SK-N-SH (cell line): ENCODE measurements at regions not wholly inside any gene's neighbourhood (a gene's known extent, or its start where the extent isn't known, plus 50 kb on each side); places are given as distances from the start of the nearest gene placed in this dataset.
"Not testable (repeated sequence)": the region's sequence is repeated elsewhere in the genome, so short reads cannot be mapped to it uniquely, and the experiment has no call there.

ENCODE experiments used
- CTCF ChIA-PET: fragments of 300-600, 350-600 bp; formaldehyde crosslinking; extraction: SDS; loops from one replicate; lab custom pipeline; 2021; lab: Yijun Ruan, JAX
- POLR2A ChIA-PET: fragments of 350-600 bp; sonication (Branson Sonifier 250); formaldehyde crosslinking; extraction: SDS; loops from one replicate; lab custom pipeline; 2020; ENCODE audit warnings: antibody characterized with exemption, inconsistent platforms; lab: Yijun Ruan, JAX
- DNase-seq: peaks from one replicate; pipeline ENCODE4 v3.0.0; 2012
- H2AFZ ChIP-seq: fragments of 200-600 bp; sonication (generic); 2 replicates; pipeline ENCODE4 v1.8.1; 2016; ENCODE audit warnings: antibody characterized with exemption, mild to moderate bottlenecking, low read depth
- H3F3A ChIP-seq: fragments of 200-600 bp; sonication (generic); replicated peaks from 2 replicates; pipeline ENCODE3; 2016; ENCODE audit warnings: antibody characterized with exemption, mild to moderate bottlenecking; ENCODE audit not compliant: insufficient read depth
- H3K27ac ChIP-seq, 2 experiments: fragments of 200-500 bp in 1 of 2; fragments of 200-600 bp in 1 of 2; sonication (Bioruptor generic) in 1 of 2; sonication (generic), shearing (Covaris generic) in 1 of 2; 2 replicates each; pipeline versions ENCODE4 v1.5.1 to v1.6.1; 2014 to 2016; ENCODE audit warnings: low read depth in 2 of 2, inconsistent platforms in 1 of 2, low read length in 1 of 2, mild to moderate bottlenecking in 1 of 2, mixed read lengths in 1 of 2
- H3K27me3 ChIP-seq: fragments of 200-600 bp; sonication (generic), shearing (Covaris generic); 2 replicates; pipeline ENCODE4 v1.6.1; 2016; ENCODE audit warnings: mixed run types; ENCODE audit not compliant: insufficient read depth
- H3K36me3 ChIP-seq, 2 experiments: fragments of 200-500 bp in 1 of 2; fragments of 200-600 bp in 1 of 2; sonication (Bioruptor generic) in 1 of 2; sonication (generic) in 1 of 2; replicated peaks in 1 of 2; 2 replicates each; pipeline versions ENCODE3 to v1.5.1; 2014 to 2016; ENCODE audit warnings: low read length in 1 of 2, mild to moderate bottlenecking in 1 of 2; ENCODE audit not compliant: insufficient read depth in 2 of 2, control insufficient read depth in 1 of 2
- H3K4me1 ChIP-seq, 2 experiments: fragments of 200-500 bp in 1 of 2; fragments of 200-600 bp in 1 of 2; sonication (Bioruptor generic) in 1 of 2; sonication (generic), shearing (Covaris generic) in 1 of 2; 2 replicates each; pipeline versions ENCODE4 v1.5.1 to v1.6.1; 2014 to 2016; ENCODE audit warnings: low read depth in 1 of 2, low read length in 1 of 2, mixed run types in 1 of 2; ENCODE audit not compliant: insufficient read depth in 2 of 2, control insufficient read depth in 1 of 2
- H3K4me2 ChIP-seq: fragments of 200-600 bp; sonication (generic), shearing (Covaris generic); 2 replicates; pipeline ENCODE4 v1.6.1; 2017; ENCODE audit warnings: mixed run types
- H3K4me3 ChIP-seq, 2 experiments: fragments of 200-500 bp in 1 of 2; fragments of 200-600 bp in 1 of 2; sonication (Bioruptor generic) in 1 of 2; sonication (generic), shearing (Covaris generic) in 1 of 2; 2 replicates each; pipeline versions ENCODE4 v1.5.1 to v1.8.1; 2014 to 2016; ENCODE audit warnings: low read depth in 2 of 2, inconsistent platforms in 1 of 2, low read length in 1 of 2, mild to moderate bottlenecking in 1 of 2, mixed read lengths in 1 of 2, moderate library complexity in 1 of 2
- H3K79me2 ChIP-seq: fragments of 200-600 bp; sonication (generic); 2 replicates; pipeline ENCODE4 v1.8.1; 2017; ENCODE audit warnings: mild to moderate bottlenecking; ENCODE audit not compliant: insufficient read depth
- H3K9ac ChIP-seq: fragments of 200-600 bp; sonication (generic); 2 replicates; pipeline ENCODE4 v1.6.1; 2017; ENCODE audit warnings: mixed run types
- H3K9me2 ChIP-seq: fragments of 200-600 bp; sonication (generic); 2 replicates; pipeline ENCODE4 v1.6.1; 2017; ENCODE audit warnings: mixed run types
- H3K9me3 ChIP-seq: fragments of 200-600 bp; sonication (generic); 2 replicates; pipeline ENCODE4 v1.6.1; 2017; ENCODE audit warnings: mixed run types, mild to moderate bottlenecking, moderate library complexity
- H4K20me1 ChIP-seq: fragments of 200-600 bp; sonication (generic); 2 replicates; pipeline ENCODE4 v1.6.1; 2017; ENCODE audit warnings: mild to moderate bottlenecking, mixed run types; ENCODE audit not compliant: insufficient read depth
- CHD2 ChIP-seq: fragments of 150-350 bp; IDR thresholded peaks from 2 replicates; pipeline ENCODE4 v1.6.1; 2018; ENCODE audit warnings: low read length; ENCODE audit not compliant: partially characterized antibody
- CTCF ChIP-seq: fragments of 200-600 bp; sonication (generic); IDR thresholded peaks from 2 replicates; pipeline ENCODE4 v1.6.1; 2017; ENCODE audit warnings: antibody characterized with exemption, mild to moderate bottlenecking, moderate library complexity
- ELF1 ChIP-seq: IDR thresholded peaks from 2 replicates; pipeline ENCODE4 v1.4.0; 2012
- EP300 ChIP-seq, 2 experiments: IDR thresholded peaks; 2 replicates each; pipeline versions ENCODE4 v1.4.0 to v1.6.1; 2012; ENCODE audit warnings: borderline replicate concordance in 1 of 2, low read depth in 1 of 2, low read length in 1 of 2
- FOSL2 ChIP-seq: IDR thresholded peaks from 2 replicates; pipeline ENCODE4 v1.4.0; 2012; ENCODE audit warnings: low read depth, mild to moderate bottlenecking, moderate library complexity, borderline replicate concordance
- FOXM1 ChIP-seq: IDR thresholded peaks from 2 replicates; pipeline ENCODE4 v1.4.0; 2012; ENCODE audit warnings: low read depth, mild to moderate bottlenecking
- GATA2 ChIP-seq: sonication (generic); formaldehyde crosslinking; IDR thresholded peaks from 2 replicates; pipeline ENCODE4 v1.5.0; 2020; ENCODE audit warnings: mild to moderate bottlenecking, missing genetic modification reagents
- JUND ChIP-seq: IDR thresholded peaks from 2 replicates; pipeline ENCODE4 v1.4.0; 2012
- MXI1 ChIP-seq: IDR thresholded peaks from 2 replicates; pipeline ENCODE4 v1.6.1; 2012; ENCODE audit warnings: mild to moderate bottlenecking, low read depth, low read length, improper control_type of control experiment
- NFIC ChIP-seq: IDR thresholded peaks from 2 replicates; pipeline ENCODE4 v1.4.0; 2012; ENCODE audit warnings: borderline replicate concordance
- NRF1 ChIP-seq: IDR thresholded peaks from 2 replicates; pipeline ENCODE4 v1.6.1; 2012; ENCODE audit warnings: low read depth, mild to moderate bottlenecking, low read length
- POLR2AphosphoS5 ChIP-seq: IDR thresholded peaks from 2 replicates; pipeline ENCODE4 v1.6.1; 2012; ENCODE audit warnings: low read depth, low read length
- RAD21 ChIP-seq: IDR thresholded peaks from 2 replicates; pipeline ENCODE4 v1.6.1; 2012; ENCODE audit warnings: mild to moderate bottlenecking, low read length
- RCOR1 ChIP-seq: fragments of 150-350 bp; IDR thresholded peaks from 2 replicates; pipeline ENCODE4 v1.6.1; 2017; ENCODE audit warnings: antibody characterized with exemption, low read length
- SMC3 ChIP-seq: IDR thresholded peaks from 2 replicates; pipeline ENCODE4 v1.6.1; 2012; ENCODE audit warnings: low read depth, low read length, improper control_type of control experiment
- TCF12 ChIP-seq: IDR thresholded peaks from 2 replicates; pipeline ENCODE4 v1.4.0; 2012
- YY1 ChIP-seq: IDR thresholded peaks from 2 replicates; pipeline ENCODE4 v1.4.0; 2012; ENCODE audit warnings: low read depth, mild to moderate bottlenecking
- ZBTB33 ChIP-seq: IDR thresholded peaks from 2 replicates; pipeline ENCODE4 v1.4.0; 2012; ENCODE audit warnings: low read depth, borderline replicate concordance
- WGBS: methylation state at CpG from one replicate; pipeline ENCODE4 v1.1.6; 2017; ENCODE audit warnings: low lambda C conversion rate; 5-methylcytosine and 5-hydroxymethylcytosine counted together

- TF ChIP-seq RAD21 = no peak
- TF ChIP-seq GATA2 (CRISPR knock-in tag) = no peak
- TF ChIP-seq EP300 (IDR thresholded peaks at IDR 0.05; ENCODE audit: borderline replicate concordance in 1 of 2, low read depth in 1 of 2, low read length in 1 of 2) = no peak
- TF ChIP-seq CHD2 = no peak
- no peak for TF ChIP-seq ZBTB33
- no peak for TF ChIP-seq SMC3
- TF ChIP-seq, all 33 proteins: peak for 0
Observed at GRCh38 chr5:90326995-90327394, 82.6 kb downstream of the CETN3 start (continued).

- no peak overlapping the region for H3K9ac ChIP-seq
- no peak overlapping the region for H3K27ac ChIP-seq
- no peak for DNase-seq
- H3K27me3 ChIP-seq = no peaks in the 10 kb centered on the region
- H3K36me3 ChIP-seq = no peaks in the 10 kb centered on the region
- H3K79me2 ChIP-seq = no peaks in the 10 kb centered on the region
- no peaks in the 10 kb centered on the region for H3K9me3 ChIP-seq
- no peaks in the 10 kb centered on the region for H4K20me1 ChIP-seq
- WGBS = 26% methylated on average over 1 of the region's 1 CpG
- H3K4me1 ChIP-seq = no peaks in the 10 kb centered on the region
- no peaks in the 10 kb centered on the region for H3F3A ChIP-seq
- ChIA-PET CTCF (no interaction called here), POLR2A (no interaction called here)
- H3K4me2 ChIP-seq = no peak overlapping the region
- no peak overlapping the region for H3K4me3 ChIP-seq
- TF ChIP-seq NRF1 (no peak), SMC3 (no peak), CTCF (no peak), MXI1 (no peak), RCOR1 (no peak), JUND (no peak), POLR2AphosphoS5 (no peak), CHD2 (no peak), FOSL2 (no peak), FOXM1 (no peak), EP300 (IDR thresholded peaks at IDR 0.05; ENCODE audit: borderline replicate concordance in 1 of 2, low read depth in 1 of 2, low read length in 1 of 2) (no peak), ELF1 (no peak), YY1 (no peak), TCF12 (no peak), NFIC (no peak)
- no peaks in the 10 kb centered on the region for H3K9me2 ChIP-seq
- H2AFZ ChIP-seq = no peak overlapping the region
Observed at GRCh38 chr5:90325093-90325492, 84.5 kb downstream of the CETN3 start.

GRCh38 chr5:90320348-90320747 is 89.2 kb downstream of the CETN3 start:
- H3K79me2 ChIP-seq, H3K4me1 ChIP-seq, H3K4me3 ChIP-seq, H3F3A ChIP-seq, H3K9ac ChIP-seq, H2AFZ ChIP-seq, H3K27me3 ChIP-seq, H3K27ac ChIP-seq, H3K36me3 ChIP-seq, CTCF ChIA-PET, H4K20me1 ChIP-seq, DNase-seq, H3K9me2 ChIP-seq, H3K9me3 ChIP-seq, POLR2A ChIA-PET, H3K4me2 ChIP-seq: not testable (repeated sequence)
